ENCODE measurements at regions not wholly inside any gene's neighbourhood (a gene's known extent, or its start where the extent isn't known, plus 50 kb on each side); places are given as distances from the start of the nearest gene placed in this dataset.
"Not testable (repeated sequence)": the region's sequence is repeated elsewhere in the genome, so short reads cannot be mapped to it uniquely, and the experiment has no call there.

GRCh38 chr5:68020461-68020969, 195.0 kb upstream of the PIK3R1 start:
- not testable (repeated sequence) for TF ChIP-seq CSRNP3, ZFP30, ISL1 (CRISPR knock-in tag; IDR thresholded peaks at IDR 0.05)

All from SK-N-SH treated with all-trans-retinoic acid at 6 μM for 48 hours (cell line).